ENCODE measurements at regions not wholly inside any gene's neighbourhood (a gene's known extent, or its start where the extent isn't known, plus 50 kb on each side); places are given as distances from the start of the nearest gene placed in this dataset.
A peak's percentile ranks its signal among the peaks of the same experiment; 100 is the strongest.

DNA sequence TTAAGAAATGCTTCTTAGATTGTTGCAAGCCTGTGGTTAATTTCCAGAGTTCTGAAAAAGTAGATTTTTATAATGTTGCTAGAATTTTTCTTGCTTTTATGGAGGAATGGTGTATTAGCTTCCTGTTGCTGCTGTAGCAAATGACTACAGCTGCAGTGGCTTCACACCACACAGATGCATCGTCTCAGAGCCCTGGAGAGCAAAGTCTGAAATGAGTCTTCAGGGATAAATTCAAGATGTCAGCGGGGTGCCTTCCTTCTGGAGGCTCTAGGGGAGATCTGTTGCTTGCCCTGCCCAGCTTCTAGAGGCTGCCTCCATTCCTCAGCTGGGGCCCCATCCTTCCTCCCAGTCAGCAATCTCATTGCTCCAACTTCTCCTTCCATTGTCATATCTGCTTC is 187.8 kb downstream of the ZNF516 start:
- no peak overlapping the region for H3K4me2 ChIP-seq (ENCODE audit: low read depth, low read length, poor library complexity, severe bottlenecking)
- H3K9me3 ChIP-seq (ENCODE audit: insufficient read depth, low read length), result no peaks in the 10 kb centered on the region
- no peak overlapping the region for H2AFZ ChIP-seq (ENCODE audit: low read depth, low read length, severe bottlenecking)
- no peaks in the 10 kb centered on the region for H3F3A ChIP-seq (ENCODE audit: insufficient read depth)
- H3K9me2 ChIP-seq (replicated peaks; ENCODE audit: insufficient read depth, low read length), result no peaks in the 10 kb centered on the region
- H3K27ac ChIP-seq (ENCODE audit: low read depth, low read length), result no peak overlapping the region
- no peak overlapping the region for H3K9ac ChIP-seq (ENCODE audit: low read length)
- no peaks in the 10 kb centered on the region for H3K36me3 ChIP-seq (ENCODE audit: low read length)
- no peak overlapping the region for H3K4me3 ChIP-seq (ENCODE audit: insufficient read depth, low read length, poor library complexity, severe bottlenecking)
- TF ChIP-seq, protein P1, sequence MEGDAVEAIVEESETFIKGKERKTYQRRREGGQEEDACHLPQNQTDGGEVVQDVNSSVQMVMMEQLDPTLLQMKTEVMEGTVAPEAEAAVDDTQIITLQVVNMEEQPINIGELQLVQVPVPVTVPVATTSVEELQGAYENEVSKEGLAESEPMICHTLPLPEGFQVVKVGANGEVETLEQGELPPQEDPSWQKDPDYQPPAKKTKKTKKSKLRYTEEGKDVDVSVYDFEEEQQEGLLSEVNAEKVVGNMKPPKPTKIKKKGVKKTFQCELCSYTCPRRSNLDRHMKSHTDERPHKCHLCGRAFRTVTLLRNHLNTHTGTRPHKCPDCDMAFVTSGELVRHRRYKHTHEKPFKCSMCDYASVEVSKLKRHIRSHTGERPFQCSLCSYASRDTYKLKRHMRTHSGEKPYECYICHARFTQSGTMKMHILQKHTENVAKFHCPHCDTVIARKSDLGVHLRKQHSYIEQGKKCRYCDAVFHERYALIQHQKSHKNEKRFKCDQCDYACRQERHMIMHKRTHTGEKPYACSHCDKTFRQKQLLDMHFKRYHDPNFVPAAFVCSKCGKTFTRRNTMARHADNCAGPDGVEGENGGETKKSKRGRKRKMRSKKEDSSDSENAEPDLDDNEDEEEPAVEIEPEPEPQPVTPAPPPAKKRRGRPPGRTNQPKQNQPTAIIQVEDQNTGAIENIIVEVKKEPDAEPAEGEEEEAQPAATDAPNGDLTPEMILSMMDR (IDR thresholded peaks at IDR 0.05; ENCODE audit: insufficient read depth, low read length, poor library complexity, severe bottlenecking), result no peak
- TF ChIP-seq EZH2phosphoT487 (conservative IDR thresholded peaks at IDR 0.05; ENCODE audit: low read length), result no peak
- no peaks in the 10 kb centered on the region for H3K27me3 ChIP-seq (ENCODE audit: low read length)
- no peaks in the 10 kb centered on the region for H3K79me2 ChIP-seq (ENCODE audit: insufficient read depth, low read length)
- H4K20me1 ChIP-seq (ENCODE audit: low read depth, low read length), result no peaks in the 10 kb centered on the region

DNA sequence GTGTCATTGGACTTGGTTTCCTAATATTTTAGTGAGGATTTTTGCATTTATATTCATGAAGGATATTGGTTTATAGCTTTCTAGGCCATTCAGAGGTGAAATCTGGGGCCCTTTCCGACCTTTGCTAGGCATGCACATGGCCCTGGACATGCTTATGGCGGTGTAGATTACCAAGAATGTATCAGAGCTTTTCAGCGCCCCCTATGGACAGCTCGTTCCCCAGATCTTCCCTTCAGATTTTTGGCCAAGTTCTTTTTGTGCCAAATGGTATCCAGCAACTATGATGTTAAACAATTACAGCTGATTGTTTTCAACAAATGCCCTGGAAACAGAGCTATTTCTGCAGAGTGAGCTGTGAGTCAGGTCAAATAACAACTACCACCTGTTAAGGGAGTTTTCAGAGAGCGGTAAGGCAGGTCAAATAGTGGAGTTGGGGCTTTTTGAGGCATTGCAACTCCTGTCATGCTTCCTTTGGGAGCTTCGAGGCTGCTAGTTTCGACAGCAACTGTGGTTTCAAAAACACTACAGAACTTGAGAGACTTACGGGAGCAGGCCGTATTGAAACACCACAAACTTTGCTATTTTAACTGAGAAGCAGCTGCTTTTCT is 188.3 kb downstream of the ZNF516 start:
- no peak overlapping the region for H3K9ac ChIP-seq (ENCODE audit: low read length)
- no peaks in the 10 kb centered on the region for H3K36me3 ChIP-seq (ENCODE audit: low read length)
- H3K4me3 ChIP-seq (ENCODE audit: insufficient read depth, low read length, poor library complexity, severe bottlenecking), result no peak overlapping the region
- TF ChIP-seq, protein P1 (IDR thresholded peaks at IDR 0.05; ENCODE audit: insufficient read depth, low read length, poor library complexity, severe bottlenecking), result peak; percentile 37
- no peak for TF ChIP-seq EZH2phosphoT487 (conservative IDR thresholded peaks at IDR 0.05; ENCODE audit: low read length)
- no peak overlapping the region for H3K27ac ChIP-seq (ENCODE audit: low read depth, low read length)
- no peak overlapping the region for H2AFZ ChIP-seq (ENCODE audit: low read depth, low read length, severe bottlenecking)
- no peaks in the 10 kb centered on the region for H3K27me3 ChIP-seq (ENCODE audit: low read length)
- H3F3A ChIP-seq (ENCODE audit: insufficient read depth), result no peaks in the 10 kb centered on the region
- no peak overlapping the region for H3K4me2 ChIP-seq (ENCODE audit: low read depth, low read length, poor library complexity, severe bottlenecking)
- no peaks in the 10 kb centered on the region for H3K79me2 ChIP-seq (ENCODE audit: insufficient read depth, low read length)
- H4K20me1 ChIP-seq (ENCODE audit: low read depth, low read length), result no peaks in the 10 kb centered on the region
- H3K9me3 ChIP-seq (ENCODE audit: insufficient read depth, low read length), result no peaks in the 10 kb centered on the region
- no peaks in the 10 kb centered on the region for H3K9me2 ChIP-seq (replicated peaks; ENCODE audit: insufficient read depth, low read length)

DNA sequence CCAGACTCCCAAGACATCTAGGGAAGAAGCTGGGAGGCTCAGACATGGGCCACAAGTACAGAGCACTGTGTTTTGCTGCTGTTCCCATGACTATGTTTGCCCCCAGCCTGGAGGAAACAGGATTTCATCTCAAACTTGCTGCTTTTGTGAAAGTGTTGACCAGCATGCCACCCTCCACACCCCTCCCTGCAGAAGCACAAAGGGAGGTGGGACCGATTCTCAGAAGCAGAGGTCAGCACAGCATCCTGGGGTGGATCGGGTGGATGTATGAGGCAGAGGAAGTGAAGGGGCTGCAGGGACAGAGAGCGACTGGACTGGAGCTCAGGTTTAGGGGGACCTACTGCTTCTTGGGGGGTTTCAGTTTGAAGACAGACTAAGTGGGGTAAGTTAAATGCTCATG is 209.2 kb downstream of the ZNF516 start:
- Histone ChIP-seq H3K27me3 (ENCODE audit: low read length) (no peaks in the 10 kb centered on the region), H3K9ac (ENCODE audit: low read length) (no peak overlapping the region), H3K9me3 (ENCODE audit: insufficient read depth, low read length) (no peaks in the 10 kb centered on the region), H4K20me1 (ENCODE audit: low read depth, low read length) (no peaks in the 10 kb centered on the region), H3K79me2 (ENCODE audit: insufficient read depth, low read length) (no peaks in the 10 kb centered on the region), H3F3A (ENCODE audit: insufficient read depth) (no peaks in the 10 kb centered on the region), H3K9me2 (replicated peaks; ENCODE audit: insufficient read depth, low read length) (no peaks in the 10 kb centered on the region), H3K4me2 (ENCODE audit: low read depth, low read length, poor library complexity, severe bottlenecking) (no peak overlapping the region), H3K36me3 (ENCODE audit: low read length) (no peaks in the 10 kb centered on the region), H3K4me3 (ENCODE audit: insufficient read depth, low read length, poor library complexity, severe bottlenecking) (no peak overlapping the region), H2AFZ (ENCODE audit: low read depth, low read length, severe bottlenecking) (no peak overlapping the region), H3K27ac (ENCODE audit: low read depth, low read length) (no peak overlapping the region)
- TF ChIP-seq, protein P1 (IDR thresholded peaks at IDR 0.05; ENCODE audit: insufficient read depth, low read length, poor library complexity, severe bottlenecking), result no peak
- no peak for TF ChIP-seq EZH2phosphoT487 (conservative IDR thresholded peaks at IDR 0.05; ENCODE audit: low read length)
